ENCODE measurements at regions not wholly inside any gene's neighbourhood (a gene's known extent, or its start where the extent isn't known, plus 50 kb on each side); places are given as distances from the start of the nearest gene placed in this dataset.
"Not testable (repeated sequence)": the region's sequence is repeated elsewhere in the genome, so short reads cannot be mapped to it uniquely, and the experiment has no call there.

DNA sequence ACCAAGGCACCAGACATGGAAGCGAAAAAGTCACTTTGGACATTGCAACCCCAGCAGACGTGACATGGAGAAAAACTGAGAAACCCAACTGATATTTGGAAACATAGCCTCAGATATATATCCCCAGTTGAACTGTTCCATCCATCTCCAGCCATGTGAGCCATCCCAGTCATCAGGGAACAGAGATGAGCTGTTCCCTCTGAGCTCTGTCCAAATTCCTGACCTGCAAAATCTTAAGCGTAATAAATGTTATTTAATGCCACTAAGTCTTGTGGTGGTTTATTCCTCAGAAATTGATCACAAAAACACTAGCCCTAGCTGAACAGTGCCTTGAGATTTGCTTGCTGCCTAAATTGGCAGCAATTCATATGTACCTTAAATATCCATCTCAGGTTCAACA, 182.8 kb downstream of the NRP2 start:
- no peak for DNase-seq (ENCODE audit: low spot score)

DNA sequence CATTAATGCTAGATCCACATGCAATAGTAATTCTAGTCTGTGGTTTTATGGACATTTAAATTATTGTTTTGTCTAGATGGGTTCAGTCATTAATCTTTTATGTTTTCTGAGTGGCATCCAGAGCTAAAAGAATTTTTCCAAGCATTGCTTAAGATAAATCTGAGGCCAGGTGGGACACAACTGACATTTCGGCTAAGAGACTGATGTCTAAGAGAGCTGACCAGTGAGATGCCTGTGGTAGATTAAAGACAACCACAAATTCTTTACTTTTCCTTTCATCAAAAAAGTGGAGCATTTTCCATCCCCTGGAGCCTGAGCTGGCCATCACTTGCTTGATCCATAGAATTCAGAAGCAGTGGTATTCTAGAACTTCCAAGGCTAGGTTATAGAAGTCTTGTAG, 182.2 kb downstream of the NRP2 start:
- DNase-seq (ENCODE audit: low spot score) = no peak

DNA sequence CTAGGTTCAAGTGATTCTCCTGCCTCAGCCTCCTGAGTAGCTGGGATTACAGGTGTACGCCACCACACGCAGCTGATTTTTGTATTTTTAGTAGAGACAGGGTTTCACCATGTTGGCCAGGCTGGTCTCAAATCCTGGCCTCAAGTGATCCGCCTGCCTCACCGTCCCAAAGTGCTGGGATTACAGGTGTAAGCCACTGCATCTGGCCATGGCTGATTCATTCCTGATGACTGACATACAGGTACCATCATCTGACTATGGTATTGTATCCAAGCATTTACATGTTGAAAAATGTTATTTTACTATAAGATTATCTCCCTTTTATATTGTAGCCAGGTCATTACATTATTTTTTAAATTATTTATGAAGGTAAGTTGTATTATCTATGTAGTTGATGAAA, 180.5 kb downstream of the NRP2 start:
- DNase-seq (ENCODE audit: low spot score) = not testable (repeated sequence)

DNA sequence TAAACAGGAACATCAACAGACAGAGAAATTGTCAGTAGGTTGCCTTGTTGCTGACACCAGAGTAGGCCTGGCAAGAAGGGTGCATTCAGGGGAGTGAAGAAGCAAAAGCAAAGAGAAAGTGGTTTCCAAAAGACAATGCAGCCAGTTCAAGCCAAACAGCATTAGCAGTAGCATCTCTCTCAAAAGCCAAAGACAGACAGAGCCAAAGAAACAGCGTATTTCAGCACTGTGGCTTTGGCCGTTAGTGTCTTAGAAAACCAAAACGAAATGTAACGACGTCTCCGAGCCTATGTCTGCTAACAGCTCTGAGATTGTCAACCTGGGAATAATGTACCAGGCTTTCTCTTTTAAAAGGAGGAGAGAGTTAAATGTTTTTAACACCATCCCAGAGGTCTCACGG, 178.6 kb downstream of the NRP2 start:
- no peak for DNase-seq (ENCODE audit: low spot score)

DNA sequence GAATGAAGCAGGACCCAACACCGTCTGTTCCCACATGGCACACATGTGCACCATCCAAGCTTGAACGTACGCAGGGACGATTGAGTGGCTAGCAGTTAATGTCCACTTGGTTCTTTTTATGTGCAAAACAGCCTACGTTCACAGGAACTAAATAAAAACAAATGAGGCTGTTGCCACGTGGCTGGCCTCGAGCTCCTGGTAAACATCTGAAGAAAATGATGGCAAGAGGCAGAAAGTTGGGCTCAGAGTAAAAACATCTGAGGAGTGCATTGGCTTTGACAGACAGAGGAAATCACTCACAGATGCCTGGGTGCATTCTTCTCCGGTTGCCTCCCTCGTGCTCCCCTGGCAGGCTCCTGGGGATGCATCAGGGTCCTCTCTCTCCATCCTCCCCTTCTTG, 177.9 kb downstream of the NRP2 start:
- DNase-seq (ENCODE audit: low spot score) = no peak

DNA sequence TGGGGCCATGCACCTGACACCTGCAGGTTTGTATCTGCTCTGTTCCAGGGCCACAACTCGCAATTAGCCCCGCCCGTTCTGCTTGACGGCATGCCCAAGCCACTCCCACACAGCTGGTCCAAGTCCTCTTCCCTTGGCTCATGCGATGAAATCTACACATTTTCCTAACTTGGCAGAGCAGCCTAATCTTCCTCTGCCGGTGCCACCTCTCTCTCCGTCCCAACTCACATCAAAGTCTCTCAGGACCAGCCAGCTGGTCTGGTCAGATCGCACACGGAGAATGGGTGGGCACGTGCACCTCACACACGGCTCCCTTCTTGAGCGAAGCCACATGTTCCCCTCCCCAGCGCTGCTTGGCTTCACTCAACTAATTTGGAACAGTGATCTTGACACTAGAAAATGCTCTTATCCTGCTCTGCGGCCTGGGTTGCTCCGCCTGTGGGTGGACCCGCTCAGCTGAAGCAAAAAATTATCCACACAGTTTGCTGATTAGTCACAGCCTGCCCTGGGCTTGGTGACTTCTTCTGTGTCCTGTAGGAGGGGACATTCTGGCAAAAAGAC, 176.7 kb downstream of the NRP2 start:
- DNase-seq (ENCODE audit: low spot score) = peak; percentile 34

DNA sequence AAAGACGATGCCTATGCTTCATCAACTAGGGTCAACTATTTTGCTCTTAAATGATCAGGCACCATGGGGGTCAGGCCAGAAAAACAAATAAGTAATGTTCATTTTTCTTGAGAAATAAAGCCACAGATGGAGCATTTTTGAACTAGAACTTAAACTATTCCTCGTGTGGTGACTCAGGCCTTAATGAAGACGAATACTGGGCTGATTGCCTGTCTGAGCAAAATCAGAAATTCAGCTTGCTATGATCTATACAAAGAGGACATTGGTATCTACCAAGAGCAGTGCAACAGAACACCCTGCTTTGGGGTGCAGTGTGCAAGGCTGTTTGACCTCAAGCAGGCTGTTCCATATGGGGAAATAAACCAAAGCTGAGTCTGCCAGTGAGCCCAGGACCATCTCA, 176.0 kb downstream of the NRP2 start:
- DNase-seq (ENCODE audit: low spot score) = no peak

DNA sequence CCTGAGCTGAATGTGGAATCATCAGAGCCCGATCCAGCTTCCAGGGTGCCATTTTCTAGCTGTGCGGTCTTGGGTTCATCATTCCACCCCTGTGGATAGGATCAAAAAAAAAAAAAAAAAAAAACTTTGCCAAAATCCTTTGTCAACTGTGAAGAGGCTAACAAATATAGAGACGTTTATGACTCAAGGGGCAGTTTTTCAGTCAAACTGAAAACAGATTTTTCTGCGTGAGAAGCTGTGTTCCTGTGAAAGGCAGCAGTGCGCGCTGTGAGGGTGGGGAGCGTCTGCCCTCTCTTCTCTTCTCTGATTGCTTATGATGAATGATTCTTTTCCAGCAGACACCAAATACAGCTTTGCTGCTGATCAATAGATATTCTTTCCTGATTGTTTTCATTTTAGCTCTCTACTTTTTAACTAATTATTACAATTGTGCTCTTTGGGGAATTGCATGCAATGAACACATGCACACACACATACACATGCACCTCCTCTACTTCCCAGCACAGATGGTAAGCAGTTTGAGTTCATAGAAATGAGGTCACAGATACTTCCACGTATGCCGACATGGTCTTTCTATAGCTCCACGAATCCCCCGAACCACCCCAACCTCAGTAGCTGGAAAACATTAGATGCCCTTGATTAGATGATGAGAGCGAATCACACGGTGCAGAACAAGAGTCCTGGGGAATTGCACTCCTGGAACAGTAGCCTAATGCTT, 175.4 kb downstream of the NRP2 start:
- no peak for DNase-seq (ENCODE audit: low spot score)

DNA sequence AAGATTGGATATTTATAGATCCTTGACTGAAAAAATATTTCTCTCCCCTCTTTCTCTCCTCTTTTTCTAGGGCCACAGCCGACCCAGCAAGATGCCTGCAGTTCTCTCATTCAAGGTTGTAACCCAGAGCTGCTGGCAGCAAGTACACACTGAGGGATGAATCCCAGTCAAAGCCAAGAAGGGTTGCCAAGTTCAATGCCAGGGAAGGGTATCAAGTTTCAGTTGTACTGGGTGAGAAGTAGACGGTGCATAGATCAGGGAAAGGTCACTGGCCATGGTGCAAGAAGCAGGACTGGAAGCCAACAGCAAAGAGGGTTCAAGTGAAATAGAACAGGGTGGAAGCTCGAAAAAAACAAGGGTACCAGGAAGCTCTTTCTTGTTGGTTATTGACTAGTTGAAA, 170.2 kb downstream of the NRP2 start:
- no peak for DNase-seq (ENCODE audit: low spot score)

DNA sequence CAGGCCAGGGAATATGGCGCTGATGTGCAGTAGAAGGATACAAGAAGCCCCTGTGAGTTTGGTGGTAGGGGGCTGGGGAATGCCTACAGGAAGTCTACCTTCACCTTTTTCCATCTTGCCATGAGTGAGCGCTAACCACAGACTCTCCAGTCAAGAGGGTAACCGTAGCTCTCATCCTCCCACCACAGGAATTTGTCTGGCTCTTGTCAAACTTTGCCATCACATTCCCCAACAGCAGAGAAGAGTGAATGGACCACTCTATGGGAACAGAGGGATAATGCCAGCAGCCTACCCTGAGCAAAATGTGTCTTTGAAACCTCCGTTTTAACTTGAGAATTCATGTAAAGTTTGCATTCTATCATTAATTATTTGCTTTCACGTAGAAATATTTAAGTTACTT, 168.3 kb downstream of the NRP2 start:
- no peak for DNase-seq (ENCODE audit: low spot score)

DNA sequence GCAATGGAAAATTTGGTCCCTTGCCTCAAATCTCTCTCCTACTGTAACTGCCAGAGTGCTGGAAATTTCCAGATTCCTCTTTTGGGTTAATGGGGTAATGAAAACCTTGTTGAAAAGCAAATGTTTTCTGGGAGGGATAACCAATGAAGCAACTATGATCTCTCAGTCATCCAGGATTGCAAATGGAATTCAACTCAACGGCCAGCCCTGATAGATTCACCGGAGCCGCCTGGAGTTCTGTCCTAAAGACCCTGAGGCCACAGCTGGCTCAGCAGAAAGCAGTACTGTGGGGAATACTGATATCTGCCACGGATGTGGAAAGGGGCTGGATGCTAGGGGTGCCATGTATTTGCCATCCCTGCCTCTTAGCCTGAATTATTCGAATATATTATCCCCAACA, 167.8 kb downstream of the NRP2 start:
- DNase-seq (ENCODE audit: low spot score) = no peak

DNA sequence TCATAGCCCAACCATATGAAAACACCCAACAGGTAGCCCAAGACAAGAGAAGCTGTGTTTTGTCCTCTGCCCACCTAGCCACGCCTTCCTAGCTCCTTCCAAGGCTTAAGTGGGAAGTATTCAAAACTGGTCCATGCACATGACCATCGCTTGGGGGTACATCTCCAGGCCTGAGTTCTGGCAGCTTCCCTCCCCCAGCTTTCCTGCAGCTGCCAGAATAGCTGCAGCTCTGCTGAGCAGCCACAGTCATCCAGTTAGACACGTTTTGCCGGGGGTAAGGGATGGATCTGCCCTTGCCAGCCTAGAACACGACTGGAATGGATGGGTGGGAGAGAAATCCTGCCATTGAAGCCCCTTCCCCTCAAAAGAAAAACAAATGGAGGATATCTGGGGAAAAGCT, 166.8 kb downstream of the NRP2 start:
- no peak for DNase-seq (ENCODE audit: low spot score)

DNA sequence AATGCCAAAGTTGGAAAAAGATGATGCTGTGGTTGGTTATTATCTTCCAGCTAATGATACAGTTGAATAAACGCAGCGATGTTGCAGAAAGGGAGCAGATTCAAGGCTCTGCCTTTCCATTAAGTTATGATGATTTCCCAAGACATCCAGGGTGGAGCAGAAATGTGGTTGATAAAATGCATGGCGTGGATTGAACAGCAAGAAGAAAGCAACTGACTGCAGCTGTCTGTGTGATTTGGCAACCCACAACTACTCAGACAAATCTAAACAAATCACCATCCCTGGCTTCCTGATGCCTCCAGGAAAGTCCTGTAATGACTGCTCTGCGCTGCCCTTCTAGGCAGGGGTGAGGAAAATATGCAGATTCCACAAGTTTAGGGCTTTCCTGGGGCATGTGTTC, 166.3 kb downstream of the NRP2 start:
- DNase-seq (ENCODE audit: low spot score) = no peak
